Stimulated activated CD4-positive, alpha-beta T cell treated with anti-CD3 and anti-CD28 coated beads, Interleukin-4, amount 100 ng/mL, for 4 hours (primary cell): ENCODE measurements at regions not wholly inside any gene's neighbourhood (a gene's known extent, or its start where the extent isn't known, plus 50 kb on each side); places are given as distances from the start of the nearest gene placed in this dataset.

Experiments
- DNase-seq, 2 experiments: peaks; one replicate each; pipeline ENCODE4 v3.0.0-alpha.2; 2020

GRCh38 chr20:48194583-48194982 is 409.3 kb upstream of the SULF2 start:
- DNase-seq, result no peak

DNA sequence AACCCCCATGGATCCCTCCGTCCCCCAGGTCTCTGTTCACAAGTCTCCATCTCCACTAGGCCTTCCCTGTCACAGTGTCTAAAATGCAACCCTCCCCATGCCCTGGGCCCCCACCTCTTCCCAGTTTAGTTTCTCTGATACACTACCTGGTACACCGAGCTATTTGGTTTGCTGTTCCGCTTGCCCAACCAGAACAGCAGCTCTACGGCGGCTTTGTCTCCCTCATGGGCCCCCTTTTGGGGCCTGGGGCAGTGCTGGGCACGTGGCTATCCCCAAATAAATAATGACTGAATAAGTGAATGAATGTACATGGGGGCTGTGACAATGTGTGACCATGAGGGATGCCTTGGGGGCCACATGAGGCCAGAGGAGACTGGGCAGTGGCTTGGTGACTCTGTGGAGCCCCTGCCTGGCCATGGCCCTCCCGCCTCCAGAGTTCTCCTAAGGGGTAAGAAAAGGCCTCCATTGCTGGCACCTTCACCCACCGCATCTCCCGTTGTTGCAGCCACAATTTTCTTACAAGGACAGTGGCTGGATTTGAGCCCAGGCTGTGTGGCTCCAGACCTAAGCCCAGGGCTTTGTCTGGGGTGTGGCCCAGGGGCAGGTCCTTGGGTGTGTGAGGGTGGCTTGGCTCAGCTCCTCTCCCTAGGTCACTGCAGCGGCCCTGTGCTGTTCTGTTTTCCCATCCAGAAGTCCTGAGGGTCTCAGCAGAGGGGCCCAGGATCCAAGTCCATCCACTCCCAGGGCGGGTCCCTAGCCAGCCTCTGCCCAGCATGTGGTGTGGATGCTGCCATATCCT is 408.5 kb upstream of the SULF2 start:
- no peak for DNase-seq

DNA sequence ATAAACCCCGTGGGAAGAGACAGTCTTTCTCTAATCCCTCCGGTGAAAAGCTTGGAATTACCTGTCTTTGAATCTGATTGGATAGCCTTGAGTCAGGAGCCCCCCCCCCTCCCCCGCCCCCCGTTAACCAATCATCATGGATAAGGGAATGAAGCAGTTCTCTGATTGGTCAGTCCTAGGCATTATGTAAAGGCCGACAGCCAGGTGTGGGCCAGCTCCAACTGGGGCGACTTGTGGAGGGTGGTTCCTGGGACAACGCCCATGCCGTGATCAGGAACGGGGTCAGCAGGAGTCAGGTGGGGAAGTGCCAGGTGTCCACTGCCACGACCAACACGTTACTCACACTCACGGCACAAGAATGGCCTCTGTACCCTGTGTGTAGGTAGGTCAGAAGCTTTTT is 406.8 kb upstream of the SULF2 start:
- DNase-seq, result no peak

DNA sequence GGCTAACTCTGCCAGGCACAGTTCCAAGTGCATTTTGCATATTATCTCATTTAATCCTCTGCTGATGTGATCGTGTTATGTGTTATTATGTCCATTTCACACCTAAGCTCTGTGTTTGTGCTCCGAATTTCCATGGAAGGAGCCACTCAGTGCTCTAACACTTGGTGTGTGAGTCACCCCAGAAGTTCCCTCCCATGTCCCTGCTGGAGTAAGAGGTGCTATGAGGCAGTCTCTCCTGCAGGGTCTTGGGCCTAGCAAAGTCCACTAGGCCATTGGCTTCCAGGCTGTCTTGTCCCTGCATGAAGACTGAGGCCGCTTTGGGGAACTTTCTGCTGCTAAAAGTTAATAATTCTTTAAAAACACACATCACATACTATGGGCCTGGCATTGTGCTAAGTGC is 405.9 kb upstream of the SULF2 start:
- no peak for DNase-seq

DNA sequence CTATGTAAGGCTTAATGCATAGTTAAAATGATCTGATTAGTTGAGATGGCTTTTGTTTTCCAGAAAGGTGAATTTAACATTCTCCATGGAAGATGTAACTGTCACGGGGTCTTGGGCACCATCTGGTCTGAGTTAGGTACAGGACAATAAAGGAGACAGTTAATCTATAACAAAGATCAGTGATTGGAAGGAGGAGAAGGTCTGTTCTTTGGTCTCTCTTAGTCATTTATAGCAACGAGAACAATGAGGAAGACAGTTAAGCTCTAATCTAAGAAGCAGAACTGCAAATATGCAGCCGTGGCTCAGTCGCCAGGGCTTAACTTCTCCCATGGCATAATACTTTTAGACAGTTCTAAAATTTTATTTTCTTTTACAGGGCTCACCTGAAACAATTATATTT is 405.5 kb upstream of the SULF2 start:
- DNase-seq, result no peak

DNA sequence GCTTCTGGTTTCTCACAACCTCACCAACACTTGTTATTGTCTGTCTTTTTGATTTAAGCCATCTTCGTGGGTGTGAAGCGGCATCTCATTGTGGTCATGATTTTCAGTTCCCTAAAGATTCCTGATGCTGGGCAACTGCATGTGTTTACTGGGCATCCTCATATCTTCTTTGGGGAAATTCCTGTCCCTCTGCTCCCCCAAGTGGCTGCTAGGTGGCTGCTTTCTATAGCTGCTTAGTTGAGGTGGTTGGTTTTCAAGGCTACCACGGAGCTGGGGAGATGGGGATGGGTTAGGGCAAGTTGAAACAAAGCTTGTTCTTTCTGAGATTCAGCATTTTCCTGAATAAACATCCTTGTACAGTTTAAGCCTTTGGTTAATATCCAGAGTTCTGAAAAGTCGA is 403.9 kb upstream of the SULF2 start:
- no peak for DNase-seq

- DNase-seq, result no peak
These were observed 402.6 kb upstream of the SULF2 start for GRCh38 chr20:48187851-48188250.

- DNase-seq, result no peak
These were observed 401.6 kb upstream of the SULF2 start for GRCh38 chr20:48186915-48187314.

- DNase-seq, result no peak
These were observed 401.2 kb upstream of the SULF2 start for GRCh38 chr20:48186447-48186846.

DNA sequence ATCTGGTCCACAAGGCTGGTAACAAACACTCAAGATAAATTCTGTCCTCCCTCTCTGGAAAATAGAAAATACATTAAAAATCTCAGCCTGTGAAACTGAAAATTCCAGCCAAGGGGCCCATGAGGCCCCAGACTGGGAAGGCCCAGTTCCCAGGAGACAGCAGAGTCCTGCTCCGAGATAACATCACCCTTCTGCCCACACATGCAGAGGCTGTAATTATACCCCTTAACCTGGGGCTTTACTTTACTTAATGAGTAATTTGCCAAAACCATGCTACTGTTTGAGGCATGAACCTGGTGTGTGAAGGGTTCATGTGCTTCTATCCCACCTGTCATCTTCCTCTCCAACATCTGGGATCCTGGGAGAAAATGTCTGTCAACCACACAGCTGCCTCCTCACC is 398.9 kb upstream of the SULF2 start:
- DNase-seq, result no peak

DNA sequence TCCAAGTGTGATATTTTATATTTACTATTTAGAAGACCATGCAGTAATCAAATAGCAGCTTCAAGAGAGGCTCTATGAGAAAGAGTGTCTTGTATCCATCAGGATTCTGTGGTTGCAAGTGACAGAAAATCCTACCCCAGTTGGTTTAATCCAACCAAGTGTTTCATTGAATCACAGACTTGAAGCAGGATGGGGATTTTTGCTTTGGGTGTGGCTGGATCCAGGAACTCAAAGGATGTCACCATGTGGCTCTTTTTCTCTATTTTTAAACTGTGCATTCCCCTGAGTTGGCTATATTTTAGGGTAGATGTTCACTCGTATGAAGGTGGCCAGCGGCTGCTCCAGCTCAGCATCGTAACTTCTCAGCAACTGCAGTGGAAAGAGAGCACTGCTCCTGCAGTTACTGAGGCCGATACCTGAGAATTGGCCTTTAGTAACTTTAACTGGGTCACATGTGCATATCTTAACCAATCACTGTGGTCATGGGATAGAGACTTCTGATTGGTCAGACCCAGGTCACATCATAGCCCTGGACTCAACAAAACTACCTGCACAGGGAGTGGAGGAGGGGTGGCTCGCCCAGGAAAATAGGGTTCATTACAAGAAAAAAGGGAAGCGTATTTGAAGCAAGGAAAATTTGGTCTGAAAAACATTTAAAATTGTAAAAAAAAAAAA is 396.1 kb upstream of the SULF2 start:
- no peak for DNase-seq

DNA sequence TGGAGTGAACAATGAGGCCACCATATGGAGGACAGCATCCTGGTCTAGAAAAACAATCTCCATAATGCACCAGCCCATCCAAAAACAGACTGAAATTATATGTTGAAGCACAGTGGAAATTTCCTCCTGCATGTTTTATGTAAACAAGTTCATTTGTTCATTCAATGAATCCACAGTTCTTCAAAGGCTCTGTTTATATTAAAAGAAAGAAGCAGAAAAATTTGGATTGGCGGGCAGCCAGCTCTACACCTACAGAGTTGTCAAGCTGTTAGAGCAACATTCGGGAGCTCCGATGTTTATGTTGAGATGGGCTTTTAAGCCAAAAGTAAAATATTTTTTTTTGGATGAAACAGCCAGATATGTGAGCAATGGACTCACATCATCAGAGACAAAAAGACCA is 395.3 kb upstream of the SULF2 start:
- DNase-seq, result no peak

DNA sequence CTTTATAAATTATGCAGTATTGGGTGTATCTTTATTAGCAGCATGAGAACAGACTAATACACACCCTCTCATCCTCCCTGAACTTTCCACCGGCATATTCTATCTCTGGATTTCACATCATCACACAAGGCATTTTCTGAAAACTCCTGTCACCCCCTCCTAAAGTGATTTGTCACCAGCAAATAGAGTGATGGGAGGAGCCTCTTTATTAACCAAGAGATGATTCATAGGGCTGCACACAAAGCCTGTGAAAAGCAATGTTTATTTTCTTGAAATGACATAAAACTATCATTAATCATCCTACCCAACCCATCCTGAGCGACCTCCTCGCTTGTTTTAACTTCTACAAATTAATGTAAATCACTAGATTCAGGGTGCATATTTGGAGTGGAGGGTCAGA is 394.7 kb upstream of the SULF2 start:
- DNase-seq, result no peak

DNA sequence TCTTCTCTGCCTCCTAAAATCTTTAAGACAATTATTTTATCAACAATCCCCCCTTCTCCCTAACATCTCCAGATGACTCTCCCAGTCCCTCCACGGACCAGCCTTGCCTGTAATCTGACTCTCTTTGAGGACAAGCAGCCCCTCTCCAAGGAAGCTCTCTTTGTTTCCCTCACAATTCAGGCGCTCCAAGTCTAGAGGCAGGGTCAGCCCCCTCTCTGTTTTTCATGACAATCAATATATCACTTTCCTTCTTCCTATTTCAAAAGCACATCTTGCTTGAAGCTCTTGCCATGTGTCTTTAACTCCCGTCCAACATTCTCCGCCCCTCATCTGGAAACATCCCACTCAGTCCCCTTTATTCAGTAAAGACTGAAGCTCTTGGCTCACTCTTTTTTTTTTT is 393.4 kb upstream of the SULF2 start:
- no peak for DNase-seq

DNA sequence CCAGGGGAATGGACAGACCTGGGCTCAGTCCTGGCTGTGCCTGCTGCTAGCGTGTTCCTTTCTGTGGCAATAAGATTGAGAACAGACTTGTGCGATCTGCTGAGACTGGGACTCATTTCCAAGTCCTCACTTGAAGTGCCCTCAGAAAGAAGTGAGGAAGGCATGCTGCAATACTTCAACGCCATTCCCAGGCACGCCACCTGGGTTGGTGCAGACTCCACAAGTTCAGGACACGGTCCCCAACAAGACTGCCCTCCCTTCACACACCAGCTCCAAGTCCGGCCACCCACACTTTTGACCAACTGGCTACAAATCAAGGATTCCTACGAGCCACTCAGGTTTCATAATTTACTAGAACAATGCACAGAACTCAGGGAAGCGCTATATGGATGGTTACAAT is 391.8 kb upstream of the SULF2 start:
- no peak for DNase-seq

DNA sequence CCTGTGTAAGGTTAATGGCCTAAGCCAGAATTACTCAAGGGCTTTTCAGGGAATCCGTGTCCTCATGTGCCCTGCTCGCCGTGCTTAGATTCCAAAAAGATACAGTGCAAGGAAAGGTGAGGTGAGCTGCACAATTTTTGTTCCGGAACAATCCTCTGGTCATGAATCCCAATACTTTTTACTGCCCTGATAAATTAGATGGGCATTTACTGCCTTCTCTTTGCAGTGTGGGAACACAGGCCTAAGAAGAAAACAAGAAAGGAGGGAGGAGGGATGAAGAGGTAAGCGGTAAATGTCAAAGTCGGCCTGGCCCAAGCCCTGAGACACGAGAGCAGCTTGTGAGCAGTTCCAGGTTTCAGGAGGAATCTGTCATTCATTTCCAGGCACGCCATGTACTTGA is 390.9 kb upstream of the SULF2 start:
- no peak for DNase-seq

DNA sequence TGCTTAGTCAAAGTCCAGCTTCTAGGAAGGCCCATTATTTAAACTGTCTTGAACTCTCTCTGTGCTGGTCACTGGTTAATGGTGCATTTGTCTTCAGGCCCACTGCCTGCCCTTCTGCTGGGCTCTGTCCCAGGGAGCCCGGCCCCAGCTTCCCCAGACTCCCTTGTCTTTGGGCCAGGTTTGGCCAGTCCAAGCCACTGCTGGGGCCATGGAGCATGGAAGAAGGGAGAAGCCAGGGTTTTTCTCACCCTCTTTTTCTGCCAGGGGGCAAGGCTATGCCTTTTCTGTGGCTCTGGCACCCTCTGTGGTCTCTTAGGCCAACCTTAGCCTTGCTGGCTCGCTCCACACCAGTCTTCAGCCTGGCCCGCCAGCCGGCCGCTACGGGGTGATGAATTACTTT is 390.0 kb upstream of the SULF2 start:
- DNase-seq, result no peak

GRCh38 chr20:48172357-48172702 is 387.0 kb upstream of the SULF2 start:
- DNase-seq, result no peak

DNA sequence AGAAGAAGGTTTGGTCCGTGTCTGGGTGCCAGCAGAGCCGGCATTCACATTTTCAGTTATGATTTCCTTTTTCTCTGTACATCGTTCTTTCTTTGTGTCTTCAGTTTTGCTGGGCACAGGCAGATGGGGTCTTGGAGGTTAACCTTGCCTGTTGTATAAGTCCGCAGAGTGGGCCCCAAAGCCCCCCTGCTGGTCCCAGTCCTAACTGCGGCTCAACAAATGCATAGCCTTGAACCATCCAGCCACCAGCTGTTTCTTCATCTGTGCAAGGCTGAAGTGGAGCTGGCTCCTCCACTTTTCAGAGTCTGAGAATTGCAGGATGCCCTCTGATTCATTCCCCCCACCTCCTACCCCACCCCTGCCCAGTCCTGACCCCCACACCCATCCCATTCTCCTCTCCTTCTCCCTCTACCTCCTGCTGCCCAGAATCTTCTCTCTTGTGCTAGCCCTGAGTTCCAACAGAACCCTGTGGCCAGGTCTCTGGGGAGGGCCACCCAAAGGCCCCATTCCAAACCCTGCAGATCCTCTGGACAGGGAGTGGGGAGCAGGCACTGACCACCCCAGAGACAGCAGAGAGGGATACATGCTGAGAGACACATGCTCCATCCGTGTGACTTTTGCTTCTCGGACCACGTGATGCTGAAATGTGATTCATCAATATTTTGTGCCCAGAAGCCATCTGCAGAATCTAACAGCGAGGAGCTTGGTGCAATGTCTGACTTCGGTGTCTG is 386.5 kb upstream of the SULF2 start:
- DNase-seq, result no peak

DNA sequence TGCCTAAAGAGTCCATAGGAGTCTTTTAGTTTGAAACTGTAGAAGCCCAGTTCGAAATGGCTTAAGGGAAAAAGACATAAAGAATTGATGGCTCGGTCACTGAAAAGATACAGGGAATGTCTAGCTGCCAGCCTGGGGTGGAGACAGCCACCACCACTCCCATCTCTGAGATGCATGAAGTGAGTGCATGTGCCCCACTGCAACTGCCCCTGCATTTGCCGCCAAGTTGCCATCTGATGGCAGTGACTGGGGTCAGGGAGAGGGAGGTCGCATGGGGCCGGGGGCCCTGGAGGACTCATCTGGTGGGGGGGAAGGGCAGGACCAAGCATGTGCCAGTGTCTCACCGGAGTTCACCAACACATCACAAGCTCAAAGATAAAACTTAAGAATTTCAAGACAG is 385.8 kb upstream of the SULF2 start:
- DNase-seq, result no peak

DNA sequence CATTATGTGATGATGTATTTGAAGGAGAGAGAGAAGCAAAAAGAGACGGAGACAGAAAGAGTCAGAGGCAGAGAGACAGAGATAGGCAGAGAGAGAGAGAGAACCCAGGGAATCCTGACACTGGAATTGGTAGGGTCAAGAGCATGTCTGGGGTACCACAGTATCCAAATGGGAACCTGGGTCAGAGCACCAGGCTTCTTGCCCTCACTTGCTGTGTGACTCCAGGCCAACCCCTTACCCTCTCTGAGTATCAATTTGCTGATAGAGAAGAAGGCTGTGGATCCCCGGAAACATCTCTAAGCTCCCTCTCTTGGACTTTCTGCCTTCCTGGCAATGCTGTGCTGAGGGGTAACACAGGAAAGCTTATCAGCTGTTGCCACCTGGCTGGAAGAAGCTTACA is 385.3 kb upstream of the SULF2 start:
- no peak for DNase-seq

- DNase-seq, result no peak
These were observed 384.5 kb upstream of the SULF2 start for GRCh38 chr20:48169650-48170225.

GRCh38 chr20:48166082-48166835 is 381.0 kb upstream of the SULF2 start:
- no peak for DNase-seq
